ENCODE measurements at regions not wholly inside any gene's neighbourhood (a gene's known extent, or its start where the extent isn't known, plus 50 kb on each side); places are given as distances from the start of the nearest gene placed in this dataset.

DNA sequence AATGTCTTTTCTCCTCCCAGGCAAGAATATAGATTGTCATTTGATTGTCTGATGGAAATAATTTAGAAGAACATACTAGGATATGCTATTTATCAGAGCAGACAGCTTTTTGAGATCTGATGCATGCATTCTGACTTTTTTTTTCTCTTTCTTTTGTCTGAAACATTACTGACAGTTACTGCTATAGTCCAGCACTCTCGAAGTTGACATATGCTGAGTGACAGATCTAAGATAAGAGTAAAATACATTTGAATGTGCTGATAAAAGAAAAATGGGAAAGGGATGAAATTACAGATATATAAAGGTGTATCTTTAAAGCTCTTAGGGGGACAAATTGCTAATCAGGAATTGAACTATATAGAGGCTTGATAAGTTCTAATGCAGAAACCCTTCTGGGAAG lies 753.8 kb upstream of the TENM4 start:
- TF ChIP-seq, protein P1, sequence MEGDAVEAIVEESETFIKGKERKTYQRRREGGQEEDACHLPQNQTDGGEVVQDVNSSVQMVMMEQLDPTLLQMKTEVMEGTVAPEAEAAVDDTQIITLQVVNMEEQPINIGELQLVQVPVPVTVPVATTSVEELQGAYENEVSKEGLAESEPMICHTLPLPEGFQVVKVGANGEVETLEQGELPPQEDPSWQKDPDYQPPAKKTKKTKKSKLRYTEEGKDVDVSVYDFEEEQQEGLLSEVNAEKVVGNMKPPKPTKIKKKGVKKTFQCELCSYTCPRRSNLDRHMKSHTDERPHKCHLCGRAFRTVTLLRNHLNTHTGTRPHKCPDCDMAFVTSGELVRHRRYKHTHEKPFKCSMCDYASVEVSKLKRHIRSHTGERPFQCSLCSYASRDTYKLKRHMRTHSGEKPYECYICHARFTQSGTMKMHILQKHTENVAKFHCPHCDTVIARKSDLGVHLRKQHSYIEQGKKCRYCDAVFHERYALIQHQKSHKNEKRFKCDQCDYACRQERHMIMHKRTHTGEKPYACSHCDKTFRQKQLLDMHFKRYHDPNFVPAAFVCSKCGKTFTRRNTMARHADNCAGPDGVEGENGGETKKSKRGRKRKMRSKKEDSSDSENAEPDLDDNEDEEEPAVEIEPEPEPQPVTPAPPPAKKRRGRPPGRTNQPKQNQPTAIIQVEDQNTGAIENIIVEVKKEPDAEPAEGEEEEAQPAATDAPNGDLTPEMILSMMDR (IDR thresholded peaks at IDR 0.05; ENCODE audit: low read depth, low read length): no peak
- no peak for DNase-seq (ENCODE audit: extremely low read depth, low read depth)

DNA sequence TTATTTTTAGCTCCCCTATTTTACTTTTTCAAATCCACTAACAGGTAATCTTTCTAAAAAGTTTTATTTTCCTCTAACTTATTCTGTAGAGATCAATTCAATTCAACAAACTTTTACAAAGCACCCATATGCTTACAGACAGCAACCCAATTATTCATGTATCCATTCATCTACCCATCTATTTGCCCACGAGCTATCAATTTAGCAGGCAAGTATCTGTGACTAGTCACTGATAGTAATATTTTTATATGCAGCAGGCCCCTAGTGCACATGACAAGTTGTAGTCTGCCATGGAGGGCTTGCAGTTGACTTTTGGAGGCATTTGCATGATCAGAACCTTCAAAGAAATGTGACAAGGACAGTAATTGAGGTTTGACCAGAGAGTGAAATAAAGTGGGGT lies 753.2 kb upstream of the TENM4 start:
- no peak for DNase-seq (ENCODE audit: extremely low read depth, low read depth)
- TF ChIP-seq, protein P1 (IDR thresholded peaks at IDR 0.05; ENCODE audit: low read depth, low read length): no peak

DNA sequence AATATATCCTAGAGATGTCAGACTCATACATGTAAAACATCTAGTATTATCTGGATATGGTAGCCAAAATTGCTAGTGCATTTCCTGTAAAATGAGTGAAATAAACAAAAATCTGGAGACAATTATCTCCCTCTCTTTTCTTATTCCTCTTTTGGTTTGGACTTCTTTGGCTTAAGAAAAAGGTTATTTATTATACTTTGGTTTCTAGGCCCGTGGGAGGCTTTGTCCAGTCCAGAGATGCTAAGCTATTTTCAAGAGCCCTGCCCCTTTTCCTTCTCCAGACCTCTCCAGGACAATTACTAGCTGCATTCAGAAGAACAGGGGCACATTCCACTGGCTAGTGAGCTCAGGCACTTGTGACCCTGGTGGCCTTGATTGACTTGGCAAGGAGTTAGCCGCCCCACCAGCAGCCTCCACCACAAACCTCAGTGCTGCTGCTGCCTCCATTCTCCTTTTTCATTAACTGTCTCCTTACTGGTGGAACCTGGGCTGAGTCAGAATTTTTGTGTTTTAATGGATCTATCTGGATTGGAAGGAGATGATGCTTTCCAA lies 747.3 kb upstream of the TENM4 start:
- no peak for DNase-seq (ENCODE audit: extremely low read depth, low read depth)
- TF ChIP-seq, protein P1 (IDR thresholded peaks at IDR 0.05; ENCODE audit: low read depth, low read length): no peak

DNA sequence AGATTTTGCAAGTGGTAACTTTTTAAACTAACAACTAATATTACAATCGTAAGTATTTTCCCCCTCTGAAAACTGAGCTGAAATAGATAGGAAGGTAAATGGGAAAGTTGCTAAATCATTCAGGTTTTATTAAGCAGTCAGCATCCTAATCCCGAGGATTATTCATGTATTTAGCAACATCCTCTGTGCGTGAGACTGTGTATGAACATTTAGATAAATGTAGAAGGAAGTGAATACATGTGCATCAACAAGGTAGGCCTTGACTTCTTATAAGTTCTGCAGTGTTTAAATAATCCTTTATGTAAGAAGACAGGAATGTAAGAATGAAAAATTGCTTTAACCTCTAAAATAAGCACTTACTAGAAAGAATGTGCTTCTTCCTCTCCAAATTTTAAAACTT lies 745.9 kb upstream of the TENM4 start:
- TF ChIP-seq, protein P1 (IDR thresholded peaks at IDR 0.05; ENCODE audit: low read depth, low read length): no peak
- DNase-seq (ENCODE audit: extremely low read depth, low read depth): no peak

DNA sequence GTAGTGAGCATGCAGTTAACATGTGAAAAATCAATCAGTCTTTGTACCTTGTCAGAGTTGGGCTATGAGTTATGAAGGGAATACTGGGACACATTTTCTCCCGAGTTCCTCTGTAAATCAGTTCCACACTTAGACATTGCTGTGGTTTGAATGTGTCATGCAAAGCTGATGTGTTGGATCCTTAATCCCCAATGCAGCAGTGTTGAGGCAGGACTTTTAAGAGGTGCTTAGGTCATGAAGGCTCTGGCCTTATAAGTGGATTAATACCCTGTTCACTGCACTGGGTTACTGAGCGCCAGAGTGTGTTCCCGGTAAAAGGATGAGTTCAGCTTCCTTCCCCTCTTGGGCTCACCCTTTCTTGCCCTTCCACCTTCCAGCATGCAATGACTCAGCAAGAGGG lies 742.1 kb upstream of the TENM4 start:
- no peak for DNase-seq (ENCODE audit: extremely low read depth, low read depth)
- TF ChIP-seq, protein P1 (IDR thresholded peaks at IDR 0.05; ENCODE audit: low read depth, low read length): no peak

DNA sequence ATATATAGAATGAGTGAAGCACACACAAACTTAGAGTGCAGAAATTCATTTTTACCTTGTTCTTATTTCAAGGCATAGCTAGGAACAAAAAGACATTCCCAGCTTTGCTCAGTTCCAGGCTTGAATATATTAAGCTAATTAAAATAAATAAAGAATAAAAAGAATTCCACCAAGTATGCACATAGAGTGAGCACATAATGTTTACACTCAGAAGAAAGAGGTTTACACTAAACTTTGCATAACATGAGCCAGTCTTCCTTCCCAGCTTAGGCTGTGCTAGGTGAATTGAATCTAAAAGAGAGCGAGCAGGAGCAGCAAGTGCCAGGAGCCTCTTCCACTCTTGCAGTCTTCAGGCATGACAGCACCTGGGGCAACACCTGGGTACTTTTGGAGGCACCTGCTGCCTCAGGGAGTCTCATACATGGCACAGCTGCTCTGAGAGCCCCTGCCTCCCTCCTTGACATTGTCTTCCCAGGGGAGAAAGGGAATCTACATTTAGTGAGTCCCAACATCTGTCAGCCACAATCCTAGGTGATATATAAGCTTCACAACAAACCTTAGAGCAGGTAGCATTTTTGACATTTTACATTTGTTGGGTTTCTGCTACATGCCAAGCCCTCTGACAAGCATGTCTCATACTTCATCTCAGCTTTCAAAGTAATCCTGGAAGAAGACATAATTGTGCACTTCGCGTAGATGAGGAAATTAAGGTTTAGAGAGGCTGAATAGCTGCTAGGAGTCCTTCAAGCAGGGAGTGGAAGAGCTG lies 732.7 kb upstream of the TENM4 start:
- TF ChIP-seq, protein P1 (IDR thresholded peaks at IDR 0.05; ENCODE audit: low read depth, low read length): no peak

DNA sequence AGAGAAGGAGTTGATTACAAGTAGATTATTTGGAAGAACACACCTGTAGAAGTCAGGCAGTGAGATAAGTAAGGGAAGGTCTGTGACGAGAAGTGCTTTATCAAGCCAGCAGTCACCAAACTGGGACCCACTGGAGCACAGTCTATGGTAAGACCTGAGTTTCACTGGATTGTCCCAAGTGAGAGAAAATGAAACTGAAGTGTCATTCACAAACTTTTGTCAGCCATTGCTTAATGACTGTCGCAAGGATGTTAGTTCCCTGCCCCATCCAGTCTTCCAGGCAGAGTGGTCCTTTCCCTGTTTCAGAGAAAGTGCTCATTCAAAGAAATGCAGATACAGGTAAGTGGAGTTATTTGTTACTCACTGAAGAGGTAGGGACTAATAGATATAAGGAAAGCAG lies 728.0 kb upstream of the TENM4 start:
- TF ChIP-seq, protein P1 (IDR thresholded peaks at IDR 0.05; ENCODE audit: low read depth, low read length): no peak
- no peak for DNase-seq (ENCODE audit: extremely low read depth, low read depth)

More for the DNA sequence above, 732.7 kb upstream of the TENM4 start:
- DNase-seq (ENCODE audit: extremely low read depth, low read depth): no peak

Data from AG09319 (cell line).